ENCODE measurements at regions not wholly inside any gene's neighbourhood (a gene's known extent, or its start where the extent isn't known, plus 50 kb on each side); places are given as distances from the start of the nearest gene placed in this dataset.

DNA sequence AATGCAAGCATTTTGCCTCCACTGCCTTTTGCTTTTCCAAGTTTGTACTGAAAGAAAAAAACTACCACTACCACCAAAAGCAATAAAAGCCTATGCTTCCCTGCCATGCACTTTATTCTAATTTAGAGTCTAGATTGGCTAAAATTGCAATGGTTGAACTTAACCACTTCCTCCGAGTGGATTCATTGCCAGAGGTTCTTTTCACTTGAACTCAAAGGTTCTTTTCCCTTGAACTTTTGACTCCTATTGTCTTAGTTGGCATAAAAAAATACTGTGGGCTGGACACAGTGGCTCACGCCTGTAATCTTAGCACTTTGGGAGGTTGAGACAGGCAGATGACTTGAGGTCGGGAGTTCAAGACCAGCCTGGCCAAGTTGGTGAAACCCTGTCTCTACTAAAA lies 319.8 kb upstream of the GOT2 start:
- TF ChIP-seq, protein P1, sequence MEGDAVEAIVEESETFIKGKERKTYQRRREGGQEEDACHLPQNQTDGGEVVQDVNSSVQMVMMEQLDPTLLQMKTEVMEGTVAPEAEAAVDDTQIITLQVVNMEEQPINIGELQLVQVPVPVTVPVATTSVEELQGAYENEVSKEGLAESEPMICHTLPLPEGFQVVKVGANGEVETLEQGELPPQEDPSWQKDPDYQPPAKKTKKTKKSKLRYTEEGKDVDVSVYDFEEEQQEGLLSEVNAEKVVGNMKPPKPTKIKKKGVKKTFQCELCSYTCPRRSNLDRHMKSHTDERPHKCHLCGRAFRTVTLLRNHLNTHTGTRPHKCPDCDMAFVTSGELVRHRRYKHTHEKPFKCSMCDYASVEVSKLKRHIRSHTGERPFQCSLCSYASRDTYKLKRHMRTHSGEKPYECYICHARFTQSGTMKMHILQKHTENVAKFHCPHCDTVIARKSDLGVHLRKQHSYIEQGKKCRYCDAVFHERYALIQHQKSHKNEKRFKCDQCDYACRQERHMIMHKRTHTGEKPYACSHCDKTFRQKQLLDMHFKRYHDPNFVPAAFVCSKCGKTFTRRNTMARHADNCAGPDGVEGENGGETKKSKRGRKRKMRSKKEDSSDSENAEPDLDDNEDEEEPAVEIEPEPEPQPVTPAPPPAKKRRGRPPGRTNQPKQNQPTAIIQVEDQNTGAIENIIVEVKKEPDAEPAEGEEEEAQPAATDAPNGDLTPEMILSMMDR (IDR thresholded peaks at IDR 0.05; ENCODE audit: poor library complexity), result no peak
- TF ChIP-seq EZH2 (IDR thresholded peaks at IDR 0.05; ENCODE audit: borderline replicate concordance), result no peak
- no peak for TF ChIP-seq EZH2phosphoT487 (IDR thresholded peaks at IDR 0.05; ENCODE audit: low read depth, severe bottlenecking, unreplicated experiment)

All from hepatocyte (in vitro differentiated cells).